ENCODE measurements at regions not wholly inside any gene's neighbourhood (a gene's known extent, or its start where the extent isn't known, plus 50 kb on each side); places are given as distances from the start of the nearest gene placed in this dataset.

- TF ChIP-seq, protein P1, sequence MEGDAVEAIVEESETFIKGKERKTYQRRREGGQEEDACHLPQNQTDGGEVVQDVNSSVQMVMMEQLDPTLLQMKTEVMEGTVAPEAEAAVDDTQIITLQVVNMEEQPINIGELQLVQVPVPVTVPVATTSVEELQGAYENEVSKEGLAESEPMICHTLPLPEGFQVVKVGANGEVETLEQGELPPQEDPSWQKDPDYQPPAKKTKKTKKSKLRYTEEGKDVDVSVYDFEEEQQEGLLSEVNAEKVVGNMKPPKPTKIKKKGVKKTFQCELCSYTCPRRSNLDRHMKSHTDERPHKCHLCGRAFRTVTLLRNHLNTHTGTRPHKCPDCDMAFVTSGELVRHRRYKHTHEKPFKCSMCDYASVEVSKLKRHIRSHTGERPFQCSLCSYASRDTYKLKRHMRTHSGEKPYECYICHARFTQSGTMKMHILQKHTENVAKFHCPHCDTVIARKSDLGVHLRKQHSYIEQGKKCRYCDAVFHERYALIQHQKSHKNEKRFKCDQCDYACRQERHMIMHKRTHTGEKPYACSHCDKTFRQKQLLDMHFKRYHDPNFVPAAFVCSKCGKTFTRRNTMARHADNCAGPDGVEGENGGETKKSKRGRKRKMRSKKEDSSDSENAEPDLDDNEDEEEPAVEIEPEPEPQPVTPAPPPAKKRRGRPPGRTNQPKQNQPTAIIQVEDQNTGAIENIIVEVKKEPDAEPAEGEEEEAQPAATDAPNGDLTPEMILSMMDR (IDR thresholded peaks at IDR 0.05): no peak
- TF ChIP-seq POLR2A (IDR thresholded peaks at IDR 0.05): no peak
These were observed 280.4 kb downstream of the CAAP1 start for GRCh38 chr9:26612211-26612610.
